Activated T-helper 2 cell treated with anti-CD3 and anti-CD28 coated beads, Interferon-gamma antibody, Interleukin-2, Interleukin-4, amounts not matched to agents 10 μg/mL and 5 μg/mL and 100 μg/mL, durations not matched to agents 14 hours and 24 hours and 36 hours (primary cell): ENCODE measurements at regions not wholly inside any gene's neighbourhood (a gene's known extent, or its start where the extent isn't known, plus 50 kb on each side); places are given as distances from the start of the nearest gene placed in this dataset.

ENCODE experiments used
- DNase-seq: peaks from one replicate; pipeline ENCODE4 v3.0.0; 2021; ENCODE audit warnings: low spot score
- H3K27ac Mint-ChIP-seq: one replicate; pipeline ENCODE4 v1.8.0; 2021; ENCODE audit warnings: mixed read lengths
- H3K27me3 Mint-ChIP-seq: one replicate; pipeline ENCODE4 v1.8.0; 2021; ENCODE audit warnings: low read depth, mixed read lengths
- H3K36me3 Mint-ChIP-seq: one replicate; pipeline ENCODE4 v1.8.0; 2021; ENCODE audit warnings: low read depth, mixed read lengths
- H3K4me1 Mint-ChIP-seq: one replicate; pipeline ENCODE4 v1.8.0; 2021; ENCODE audit warnings: low read depth, mixed read lengths
- H3K4me3 Mint-ChIP-seq: one replicate; pipeline ENCODE4 v1.8.0; 2021; ENCODE audit warnings: low read depth, mild to moderate bottlenecking, moderate library complexity, mixed read lengths
- H3K9me3 Mint-ChIP-seq: one replicate; pipeline ENCODE4 v1.8.0; 2021; ENCODE audit warnings: mixed read lengths
- intact Hi-C: fragments of 100-400 bp; cut with micrococcal nuclease; formaldehyde crosslinking; loops from one replicate; pipeline ENCODE4 v1.15.1; 2023

- Mint-ChIP-seq H3K4me1 (no peaks in the 10 kb centered on the region), H3K4me3 (no peak overlapping the region), H3K27ac (no peak overlapping the region), H3K27me3 (peaks cover 14% of the 10 kb centered on the region), H3K36me3 (no peaks in the 10 kb centered on the region), H3K9me3 (no peaks in the 10 kb centered on the region)
- DNase-seq: no peak
- intact Hi-C loops: no loop called here
Observed at GRCh38 chr16:79543219-79543618, 57.3 kb downstream of the MAF start.

GRCh38 chr16:79542237-79542774 lies 58.2 kb downstream of the MAF start:
- no peaks in the 10 kb centered on the region for H3K9me3 Mint-ChIP-seq
- peaks cover 9% of the 10 kb centered on the region for H3K27me3 Mint-ChIP-seq
- intact Hi-C loops: no loop called here
- H3K4me3 Mint-ChIP-seq: no peak overlapping the region
- no peak overlapping the region for H3K27ac Mint-ChIP-seq
- no peak for DNase-seq
- no peaks in the 10 kb centered on the region for H3K4me1 Mint-ChIP-seq
- no peaks in the 10 kb centered on the region for H3K36me3 Mint-ChIP-seq

DNA sequence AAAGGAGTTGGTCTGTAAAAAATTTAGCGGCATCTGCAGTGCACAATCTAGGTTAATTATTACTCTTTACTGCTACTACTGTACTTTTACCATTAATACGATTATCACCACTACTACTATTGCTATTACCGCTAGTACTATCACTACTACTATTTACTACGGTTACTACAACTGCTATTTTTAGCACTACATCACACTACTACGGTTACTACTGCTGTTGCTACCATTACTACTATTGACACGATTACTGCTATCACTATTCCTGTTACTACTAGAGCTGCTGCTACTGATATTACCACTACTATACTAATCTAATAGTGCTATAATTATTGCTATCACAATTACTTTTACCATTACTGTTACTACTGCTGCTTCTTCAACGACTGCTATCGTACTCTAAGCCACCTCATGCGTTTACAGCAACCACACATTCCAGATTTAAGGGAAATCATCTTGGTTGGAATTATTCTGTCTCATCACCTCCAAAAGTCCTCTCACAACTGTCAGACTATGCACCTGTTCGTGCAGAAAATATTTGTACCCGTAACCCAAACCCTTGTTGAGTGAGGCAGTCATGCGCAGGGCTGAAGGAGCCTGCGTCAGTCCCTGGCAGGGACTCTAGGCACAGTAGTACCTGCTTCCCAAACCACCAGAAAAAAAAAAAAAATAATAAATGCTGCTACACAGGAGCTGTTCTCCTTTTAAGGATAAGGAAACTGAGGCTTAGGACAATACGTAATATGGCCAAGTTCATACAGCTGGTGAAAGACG lies 59.5 kb downstream of the MAF start:
- no peaks in the 10 kb centered on the region for H3K4me1 Mint-ChIP-seq
- intact Hi-C loops: no loop called here
- H3K36me3 Mint-ChIP-seq: no peaks in the 10 kb centered on the region
- H3K4me3 Mint-ChIP-seq: no peak overlapping the region
- DNase-seq: no peak
- no peak overlapping the region for H3K27ac Mint-ChIP-seq
- peaks cover 3% of the 10 kb centered on the region for H3K27me3 Mint-ChIP-seq
- H3K9me3 Mint-ChIP-seq: no peaks in the 10 kb centered on the region

DNA sequence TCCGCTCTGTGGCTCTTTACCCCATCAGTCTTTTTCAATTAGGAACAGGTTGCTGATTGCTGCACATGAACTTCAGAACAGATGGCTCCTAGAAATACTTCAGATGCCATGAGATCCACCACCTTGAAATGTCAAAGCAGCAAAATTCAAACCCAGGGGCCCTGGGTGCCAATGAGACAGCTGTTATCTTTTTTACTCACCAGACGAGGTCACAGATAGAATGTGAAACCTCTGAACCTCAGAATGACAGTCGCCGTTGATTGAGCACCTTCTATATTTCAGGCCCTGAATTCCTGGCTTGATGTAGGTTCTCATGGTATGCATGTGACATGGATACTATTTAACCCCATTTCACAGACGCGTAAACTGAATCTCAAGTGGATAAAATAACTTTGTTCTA lies 63.0 kb downstream of the MAF start:
- no peaks in the 10 kb centered on the region for H3K36me3 Mint-ChIP-seq
- DNase-seq: no peak
- H3K4me3 Mint-ChIP-seq: no peak overlapping the region
- peaks cover 6% of the 10 kb centered on the region for H3K27me3 Mint-ChIP-seq
- intact Hi-C loops: no loop called here
- no peaks in the 10 kb centered on the region for H3K4me1 Mint-ChIP-seq
- no peak overlapping the region for H3K27ac Mint-ChIP-seq
- H3K9me3 Mint-ChIP-seq: no peaks in the 10 kb centered on the region

- Mint-ChIP-seq H3K36me3 (no peaks in the 10 kb centered on the region), H3K4me3 (no peak overlapping the region), H3K27me3 (peaks cover 6% of the 10 kb centered on the region), H3K4me1 (no peaks in the 10 kb centered on the region), H3K9me3 (no peaks in the 10 kb centered on the region), H3K27ac (no peak overlapping the region)
- no peak for DNase-seq
- intact Hi-C loops: no loop called here
Observed at GRCh38 chr16:79536958-79537357, 63.6 kb downstream of the MAF start.

DNA sequence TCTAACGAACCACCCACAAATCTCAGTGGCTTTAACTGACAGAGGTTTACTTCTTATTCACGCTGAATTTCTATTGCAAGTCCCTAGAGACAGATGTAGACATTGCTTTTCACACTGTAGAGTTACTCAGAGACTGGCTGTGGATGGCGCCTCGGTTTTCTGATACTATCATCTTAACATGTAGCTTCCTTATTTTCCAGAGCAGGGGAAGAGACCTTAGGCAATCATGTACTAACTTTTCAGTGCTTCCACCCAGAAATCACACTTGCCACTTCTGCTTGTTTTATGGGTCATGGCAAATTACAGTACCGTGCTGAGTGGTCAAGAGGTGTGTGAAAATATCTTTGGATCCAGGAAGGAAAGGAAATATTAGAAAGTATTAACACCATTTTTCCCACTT lies 65.4 kb downstream of the MAF start:
- no peak for DNase-seq
- no peaks in the 10 kb centered on the region for H3K36me3 Mint-ChIP-seq
- intact Hi-C loops: no loop called here
- H3K4me3 Mint-ChIP-seq: no peak overlapping the region
- no peaks in the 10 kb centered on the region for H3K4me1 Mint-ChIP-seq
- no peaks in the 10 kb centered on the region for H3K9me3 Mint-ChIP-seq
- no peak overlapping the region for H3K27ac Mint-ChIP-seq
- peaks cover 6% of the 10 kb centered on the region for H3K27me3 Mint-ChIP-seq

GRCh38 chr16:79534143-79534542 lies 66.4 kb downstream of the MAF start:
- H3K4me1 Mint-ChIP-seq: no peaks in the 10 kb centered on the region
- intact Hi-C loops: no loop called here
- H3K36me3 Mint-ChIP-seq: no peaks in the 10 kb centered on the region
- H3K27ac Mint-ChIP-seq: no peak overlapping the region
- H3K9me3 Mint-ChIP-seq: no peaks in the 10 kb centered on the region
- peaks cover 6% of the 10 kb centered on the region for H3K27me3 Mint-ChIP-seq
- DNase-seq: no peak
- no peak overlapping the region for H3K4me3 Mint-ChIP-seq

GRCh38 chr16:79533292-79533691 lies 67.2 kb downstream of the MAF start:
- DNase-seq: no peak
- Mint-ChIP-seq H3K36me3 (no peaks in the 10 kb centered on the region), H3K9me3 (no peaks in the 10 kb centered on the region), H3K4me1 (no peaks in the 10 kb centered on the region), H3K27me3 (peaks cover 3% of the 10 kb centered on the region), H3K27ac (no peak overlapping the region), H3K4me3 (no peak overlapping the region)
- intact Hi-C loops: no loop called here

DNA sequence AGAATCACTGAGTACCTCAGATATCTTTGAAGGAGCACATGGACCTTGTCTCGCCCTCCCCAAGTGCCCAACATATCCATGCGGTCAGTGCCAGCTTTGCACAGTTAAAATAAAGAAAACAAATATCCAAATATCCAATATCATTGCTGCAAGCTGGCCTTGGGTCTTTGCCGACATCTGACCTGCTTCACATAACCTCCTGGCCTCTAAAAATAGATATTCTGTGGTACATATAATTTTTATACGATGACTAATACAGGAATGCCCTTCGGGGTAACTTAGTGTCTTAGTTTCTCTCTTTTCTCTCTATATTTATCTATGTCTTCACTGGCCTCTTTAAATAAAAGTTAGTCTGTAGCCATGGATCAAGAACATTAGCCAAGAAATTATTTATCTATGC lies 67.8 kb downstream of the MAF start:
- H3K4me1 Mint-ChIP-seq: no peaks in the 10 kb centered on the region
- H3K27me3 Mint-ChIP-seq: peaks cover 3% of the 10 kb centered on the region
- intact Hi-C loops: no loop called here
- H3K9me3 Mint-ChIP-seq: no peaks in the 10 kb centered on the region
- H3K27ac Mint-ChIP-seq: no peak overlapping the region
- no peaks in the 10 kb centered on the region for H3K36me3 Mint-ChIP-seq
- DNase-seq: no peak
- H3K4me3 Mint-ChIP-seq: no peak overlapping the region

- H3K4me1 Mint-ChIP-seq: no peaks in the 10 kb centered on the region
- H3K36me3 Mint-ChIP-seq: no peaks in the 10 kb centered on the region
- H3K9me3 Mint-ChIP-seq: no peaks in the 10 kb centered on the region
- DNase-seq: no peak
- no peak overlapping the region for H3K4me3 Mint-ChIP-seq
- intact Hi-C loops: no loop called here
- H3K27ac Mint-ChIP-seq: no peak overlapping the region
- peaks cover 3% of the 10 kb centered on the region for H3K27me3 Mint-ChIP-seq
Observed at GRCh38 chr16:79532273-79532672, 68.3 kb downstream of the MAF start.

DNA sequence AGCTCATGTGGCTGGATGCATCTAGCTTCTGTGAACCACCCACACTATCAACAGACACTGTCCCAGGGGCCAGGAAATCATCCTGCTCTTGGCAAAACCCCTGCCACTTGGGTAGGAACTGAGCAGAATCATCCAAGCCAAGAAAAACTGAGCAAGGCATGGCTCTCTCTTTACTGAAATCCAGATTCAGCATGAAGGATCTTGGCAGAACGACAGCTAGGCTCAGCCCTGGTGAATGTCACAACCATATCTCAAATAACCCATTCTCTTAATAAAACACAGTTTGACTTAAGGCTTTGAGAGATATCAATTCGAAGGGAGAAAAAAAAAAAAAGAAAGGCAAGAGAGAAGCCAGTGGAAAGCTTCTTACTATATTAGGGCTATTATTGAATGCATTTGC lies 72.2 kb downstream of the MAF start:
- H3K27ac Mint-ChIP-seq: no peak overlapping the region
- H3K4me3 Mint-ChIP-seq: no peak overlapping the region
- H3K4me1 Mint-ChIP-seq: no peaks in the 10 kb centered on the region
- peaks cover 14% of the 10 kb centered on the region for H3K27me3 Mint-ChIP-seq
- DNase-seq: no peak
- H3K9me3 Mint-ChIP-seq: no peaks in the 10 kb centered on the region
- intact Hi-C loops: no loop called here
- no peaks in the 10 kb centered on the region for H3K36me3 Mint-ChIP-seq

DNA sequence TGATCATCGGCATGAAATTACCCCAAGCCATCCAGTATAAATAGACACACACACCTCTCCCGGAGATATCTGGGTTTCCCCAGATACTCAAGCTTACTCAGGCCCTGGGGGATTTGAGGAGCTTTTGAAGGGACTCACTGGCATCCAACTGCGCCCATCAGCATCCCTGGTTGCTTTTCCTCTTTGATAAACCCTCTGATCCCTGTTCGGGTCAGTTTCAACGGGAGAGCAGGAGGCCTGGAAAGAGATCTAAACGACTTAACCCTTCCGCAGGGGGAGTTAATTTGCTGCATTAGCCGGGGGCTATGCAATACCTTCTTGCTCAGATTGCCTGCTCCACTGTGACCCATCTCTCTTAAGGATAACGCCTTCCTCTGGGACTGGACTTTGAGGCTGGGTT lies 76.6 kb downstream of the MAF start:
- peaks cover 8% of the 10 kb centered on the region for H3K4me1 Mint-ChIP-seq
- intact Hi-C loops: no loop called here
- H3K9me3 Mint-ChIP-seq: no peaks in the 10 kb centered on the region
- DNase-seq: no peak
- H3K4me3 Mint-ChIP-seq: no peak overlapping the region
- no peaks in the 10 kb centered on the region for H3K36me3 Mint-ChIP-seq
- no peak overlapping the region for H3K27ac Mint-ChIP-seq
- H3K27me3 Mint-ChIP-seq: peaks cover 35% of the 10 kb centered on the region

DNA sequence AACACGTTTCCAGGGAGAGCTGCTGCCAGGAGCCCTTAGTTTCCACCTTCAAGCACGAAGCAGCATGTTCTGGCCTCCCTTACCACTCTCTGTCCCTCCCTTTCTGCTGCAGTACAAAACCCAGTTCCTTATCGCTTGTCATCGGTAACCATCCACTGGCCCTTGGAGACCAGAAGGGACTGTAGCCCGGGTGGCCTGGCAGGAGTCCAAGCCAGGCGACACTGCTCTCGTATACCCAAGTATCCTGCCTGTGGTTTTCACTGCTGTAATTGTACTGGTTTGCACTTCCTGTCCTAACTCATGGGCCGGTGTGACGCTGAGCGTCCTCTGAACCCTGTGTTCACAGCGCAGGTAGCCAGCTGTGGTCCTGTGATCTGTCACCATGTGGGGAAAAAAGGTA lies 81.1 kb downstream of the MAF start:
- Mint-ChIP-seq H3K36me3 (no peaks in the 10 kb centered on the region), H3K4me1 (peaks cover 8% of the 10 kb centered on the region), H3K27ac (no peak overlapping the region), H3K4me3 (no peak overlapping the region), H3K27me3 (peaks cover 39% of the 10 kb centered on the region), H3K9me3 (no peaks in the 10 kb centered on the region)
- intact Hi-C loops: no loop called here
- DNase-seq: no peak

GRCh38 chr16:79517156-79517555 lies 83.4 kb downstream of the MAF start:
- intact Hi-C loops: no loop called here
- no peak for DNase-seq
- Mint-ChIP-seq H3K36me3 (no peaks in the 10 kb centered on the region), H3K4me3 (no peak overlapping the region), H3K9me3 (no peaks in the 10 kb centered on the region), H3K27ac (no peak overlapping the region), H3K27me3 (peaks cover 39% of the 10 kb centered on the region), H3K4me1 (peaks cover 8% of the 10 kb centered on the region)
